ENCODE measurements at regions not wholly inside any gene's neighbourhood (a gene's known extent, or its start where the extent isn't known, plus 50 kb on each side); places are given as distances from the start of the nearest gene placed in this dataset.
"Not testable (repeated sequence)": the region's sequence is repeated elsewhere in the genome, so short reads cannot be mapped to it uniquely, and the experiment has no call there.

- no peak for DNase-seq
Measured at GRCh38 chr12:5328669-5329517, 103.0 kb upstream of the NTF3 start.

- DNase-seq = no peak
Measured at GRCh38 chr12:5332551-5332950, 99.4 kb upstream of the NTF3 start.

- no peak for DNase-seq
Measured at GRCh38 chr12:5333096-5333495, 98.8 kb upstream of the NTF3 start.

- no peak for DNase-seq
Measured at GRCh38 chr12:5335069-5335468, 96.8 kb upstream of the NTF3 start.

DNA sequence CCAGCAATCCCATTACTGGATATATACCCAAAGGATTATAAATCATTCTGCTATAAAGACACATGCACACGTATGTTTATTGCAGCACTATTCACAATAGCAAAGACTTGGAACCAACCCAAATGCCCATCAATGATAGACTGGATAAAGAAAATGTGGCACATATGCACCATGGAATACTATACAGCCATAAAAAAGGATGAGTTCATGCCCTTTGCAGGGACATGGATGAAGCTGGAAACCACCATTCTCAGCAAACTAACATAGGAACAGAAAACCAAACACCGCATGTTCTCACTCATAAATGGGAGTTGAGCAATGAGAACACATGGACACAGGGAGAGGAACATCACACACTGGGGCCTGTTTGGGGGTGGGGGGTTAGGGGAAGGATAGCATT, 90.8 kb upstream of the NTF3 start:
- not testable (repeated sequence) for DNase-seq

DNA sequence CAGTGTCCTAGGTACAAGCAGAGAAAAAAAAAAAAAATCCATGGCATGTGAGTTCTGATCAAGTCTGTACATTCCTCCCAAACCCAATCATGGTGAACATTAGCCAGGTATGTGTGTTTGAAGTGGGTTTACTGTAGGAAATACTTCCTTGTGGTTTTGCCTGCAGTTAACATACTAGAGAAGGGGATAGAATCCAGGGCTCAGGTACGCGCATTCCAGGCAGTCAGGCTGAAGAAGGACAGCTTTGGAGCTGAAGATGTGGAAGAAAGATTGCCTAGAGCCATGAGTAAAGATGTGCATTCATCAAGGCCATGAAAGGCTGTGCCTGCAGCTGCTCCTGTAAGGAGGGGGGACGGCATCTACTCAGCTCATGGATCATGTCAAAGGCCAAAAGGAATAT, 88.2 kb upstream of the NTF3 start:
- DNase-seq = no peak

DNA sequence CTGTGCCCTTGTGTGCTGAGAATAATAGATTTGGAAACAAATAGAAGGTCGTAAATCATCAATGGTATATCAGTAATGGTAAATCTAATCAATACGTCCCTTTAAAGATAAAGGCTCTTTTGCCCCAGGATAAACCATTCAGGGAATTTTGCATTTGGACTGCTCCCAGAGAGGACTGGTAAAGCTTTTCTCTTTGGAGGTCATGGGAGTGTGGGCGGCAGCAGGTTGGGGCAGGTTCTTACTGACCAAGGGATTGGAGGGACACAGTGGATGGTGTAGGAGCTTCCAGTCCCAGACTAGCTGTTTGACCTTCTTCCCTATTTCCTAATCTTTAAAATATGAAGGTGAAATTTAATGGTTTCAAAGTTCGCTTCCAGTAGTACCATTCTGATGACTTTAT, 87.8 kb upstream of the NTF3 start:
- no peak for DNase-seq

- DNase-seq = no peak
Measured at GRCh38 chr12:5345534-5345933, 86.4 kb upstream of the NTF3 start.

- DNase-seq = no peak
Measured at GRCh38 chr12:5348057-5348456, 83.9 kb upstream of the NTF3 start.

DNA sequence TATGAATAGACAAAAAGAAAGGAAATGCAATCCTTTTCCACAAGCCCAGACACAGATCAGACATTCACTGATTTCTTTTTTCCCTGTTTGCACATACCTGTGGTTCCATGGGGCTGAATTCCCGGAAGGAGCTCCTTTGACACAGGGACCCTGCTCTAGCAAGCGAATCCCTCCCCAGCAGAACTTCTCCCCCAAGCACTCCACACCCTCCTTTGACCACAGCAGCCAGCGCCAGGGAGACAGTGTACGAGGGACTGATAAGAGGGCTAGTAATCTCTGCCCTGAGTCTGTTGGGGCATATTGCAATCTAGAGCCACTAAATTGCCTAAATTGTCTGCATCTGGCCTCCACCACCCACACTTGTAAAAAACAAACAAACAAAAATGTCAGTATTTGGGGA, 83.4 kb upstream of the NTF3 start:
- DNase-seq = no peak

DNA sequence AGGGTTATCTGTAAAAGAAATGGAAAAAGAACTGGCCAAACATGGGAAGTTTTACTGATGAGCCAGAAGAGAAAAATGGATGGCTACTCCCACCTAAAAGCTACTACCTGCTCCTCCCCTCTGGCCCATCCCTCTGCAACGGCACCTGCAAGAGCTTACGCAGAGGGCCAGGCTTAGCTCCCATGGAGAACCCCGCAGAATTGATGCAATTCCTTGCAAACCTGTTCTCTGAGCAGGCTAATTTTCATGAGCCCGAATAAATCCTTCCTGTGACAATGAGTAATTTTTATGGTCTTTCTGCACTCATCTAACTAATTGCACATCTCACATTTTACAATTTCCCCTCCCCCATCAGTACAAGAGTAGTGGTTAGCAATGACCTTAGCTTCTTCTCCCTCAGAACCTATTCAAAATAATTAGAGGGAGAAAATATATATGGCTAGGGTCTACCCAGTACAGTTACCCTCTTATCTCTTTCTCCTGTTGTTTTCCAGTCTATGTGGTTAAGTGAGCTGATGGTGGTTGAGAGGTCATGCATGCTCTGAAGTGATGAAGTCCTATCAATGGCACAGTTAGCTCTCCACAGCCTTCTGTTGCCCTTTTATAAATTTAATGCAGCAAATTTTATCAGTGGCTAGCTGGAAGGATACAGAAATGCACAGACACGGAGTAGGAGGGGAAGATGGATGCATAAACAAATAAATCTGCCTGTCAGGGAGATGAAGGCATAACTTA, 67.7 kb upstream of the NTF3 start:
- DNase-seq = no peak

- no peak for DNase-seq
Measured at GRCh38 chr12:5369298-5369697, 62.6 kb upstream of the NTF3 start.

GRCh38 chr12:5371631-5372030, 60.3 kb upstream of the NTF3 start:
- DNase-seq = no peak

DNA sequence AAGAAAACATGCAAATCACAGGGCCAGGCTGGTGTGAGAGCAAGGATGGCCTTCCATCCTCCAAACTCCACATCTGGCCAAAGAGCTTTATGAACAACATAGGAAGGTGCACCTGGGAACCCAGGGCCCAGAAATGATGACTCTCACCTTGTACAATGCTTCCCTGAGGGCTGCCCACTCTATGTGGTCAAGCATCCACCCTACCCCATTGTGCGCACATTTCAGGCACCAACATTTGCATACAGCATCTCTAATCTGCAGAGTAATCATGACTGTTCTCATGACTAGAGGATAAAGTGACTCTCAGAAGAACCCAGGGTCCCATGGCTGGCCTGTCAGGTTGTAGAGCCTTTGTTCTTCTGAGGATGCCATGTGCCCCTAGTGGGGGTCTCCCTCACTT, 57.2 kb upstream of the NTF3 start:
- DNase-seq = no peak

- no peak for DNase-seq
Measured at GRCh38 chr12:5375547-5376295, 56.2 kb upstream of the NTF3 start.

DNA sequence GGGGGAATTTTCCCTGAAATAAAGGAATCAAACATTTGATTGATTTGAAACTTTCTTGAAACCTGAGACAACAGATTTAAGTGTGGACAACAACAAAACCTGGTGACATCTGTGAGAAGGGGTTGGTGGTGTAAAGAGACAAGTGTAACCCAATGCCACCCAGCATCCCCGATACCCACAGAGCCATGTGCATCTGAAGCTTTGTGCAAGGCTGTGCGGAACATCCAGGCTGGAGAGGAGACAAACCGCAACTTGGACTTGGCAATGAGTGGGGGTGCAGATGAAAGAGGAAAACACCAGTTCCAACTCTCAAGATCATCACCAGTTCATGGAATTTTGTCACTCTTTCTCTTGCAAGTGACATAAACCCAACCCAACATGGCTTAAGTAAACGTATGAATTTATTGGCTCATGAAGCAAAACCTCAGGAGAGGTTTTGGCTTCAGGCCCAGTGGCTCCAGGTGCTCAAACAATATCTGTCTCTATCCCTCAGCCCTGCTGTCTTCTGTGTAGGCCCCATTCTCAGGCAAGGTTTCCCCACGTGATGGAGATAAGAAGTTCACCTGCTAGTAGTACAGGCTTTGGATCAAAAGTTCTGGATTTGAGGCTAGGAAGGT, 55.2 kb upstream of the NTF3 start:
- no peak for DNase-seq

GRCh38 chr12:5377997-5378592, 53.8 kb upstream of the NTF3 start:
- no peak for DNase-seq

DNA sequence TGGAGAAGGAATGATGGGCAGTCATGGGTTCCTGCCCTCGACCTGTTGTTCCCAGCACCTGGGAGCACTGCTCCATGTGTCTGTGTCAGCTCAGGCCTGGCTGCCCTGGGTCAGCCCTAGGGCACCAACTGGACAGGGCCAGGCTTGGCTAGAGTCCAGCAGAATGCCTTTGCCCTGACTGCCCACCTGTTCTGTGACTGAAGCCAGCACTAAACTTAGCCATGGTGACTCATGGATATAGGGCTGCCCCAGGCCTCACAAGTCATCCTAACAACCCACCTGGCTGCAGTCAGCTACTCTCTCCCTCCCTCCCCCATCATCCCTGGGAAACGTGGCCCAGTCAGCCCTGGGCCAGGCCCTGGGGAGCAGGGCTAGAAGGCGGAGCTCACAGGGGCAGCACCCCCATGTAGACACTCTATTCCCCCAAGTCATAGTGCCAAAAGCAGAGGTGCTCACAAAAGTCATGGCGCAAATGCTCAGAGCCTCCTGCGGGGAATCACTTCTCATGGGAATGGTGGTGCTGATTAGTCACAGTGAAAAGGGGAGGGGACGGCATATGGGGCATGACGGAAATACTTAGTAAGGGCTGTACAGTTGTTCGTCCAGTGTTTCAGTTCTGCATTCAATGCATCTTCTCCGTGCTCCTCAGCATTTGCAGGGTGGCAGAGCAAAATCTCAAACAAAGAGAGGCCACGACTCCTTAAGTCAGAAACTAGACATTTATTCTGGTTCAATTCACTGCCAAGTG, 52.0 kb upstream of the NTF3 start:
- no peak for DNase-seq

All from hippocampal formation (tissue), 2 donors.